ENCODE measurements at regions not wholly inside any gene's neighbourhood (a gene's known extent, or its start where the extent isn't known, plus 50 kb on each side); places are given as distances from the start of the nearest gene placed in this dataset.

DNA sequence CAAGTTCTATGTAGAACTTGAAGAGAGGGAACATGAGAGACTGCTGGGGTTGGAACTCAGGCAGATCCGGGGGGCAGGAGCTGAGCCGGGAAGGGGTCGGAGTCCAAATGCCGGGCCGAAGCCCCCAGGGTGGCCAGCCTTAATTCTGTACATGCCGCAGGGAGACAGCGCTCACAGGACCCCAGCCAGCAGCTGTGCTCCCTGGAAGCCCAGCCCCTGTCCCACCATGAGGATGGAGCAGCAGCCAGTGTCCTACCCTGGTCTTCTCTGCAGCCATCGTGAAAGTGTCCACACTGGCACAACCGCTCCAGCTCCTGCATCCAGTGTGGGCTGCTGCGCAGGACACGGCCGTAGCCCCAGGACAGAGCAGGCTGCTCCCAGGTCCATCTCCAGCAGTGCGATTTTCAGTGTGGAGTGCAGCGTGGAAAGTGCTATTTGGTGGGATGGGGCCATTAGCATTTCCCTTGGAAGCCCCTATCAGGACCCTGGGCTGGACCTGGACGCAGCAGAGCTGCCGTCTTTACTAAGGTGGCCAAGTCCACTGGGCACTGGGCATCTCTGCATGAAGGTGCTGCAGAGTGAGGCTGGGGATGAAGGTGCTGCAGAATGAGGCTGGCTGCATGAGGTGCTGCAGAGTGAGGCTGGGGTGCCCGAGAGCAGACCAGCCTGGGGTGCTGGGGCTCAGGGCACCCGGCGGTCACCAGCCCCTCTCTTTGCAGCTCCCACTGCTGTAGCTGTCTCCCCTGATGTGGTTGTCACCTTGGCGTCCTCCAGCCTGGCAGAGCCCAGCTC, 737.4 kb downstream of the BRD1 start:
- TF ChIP-seq, protein P1, sequence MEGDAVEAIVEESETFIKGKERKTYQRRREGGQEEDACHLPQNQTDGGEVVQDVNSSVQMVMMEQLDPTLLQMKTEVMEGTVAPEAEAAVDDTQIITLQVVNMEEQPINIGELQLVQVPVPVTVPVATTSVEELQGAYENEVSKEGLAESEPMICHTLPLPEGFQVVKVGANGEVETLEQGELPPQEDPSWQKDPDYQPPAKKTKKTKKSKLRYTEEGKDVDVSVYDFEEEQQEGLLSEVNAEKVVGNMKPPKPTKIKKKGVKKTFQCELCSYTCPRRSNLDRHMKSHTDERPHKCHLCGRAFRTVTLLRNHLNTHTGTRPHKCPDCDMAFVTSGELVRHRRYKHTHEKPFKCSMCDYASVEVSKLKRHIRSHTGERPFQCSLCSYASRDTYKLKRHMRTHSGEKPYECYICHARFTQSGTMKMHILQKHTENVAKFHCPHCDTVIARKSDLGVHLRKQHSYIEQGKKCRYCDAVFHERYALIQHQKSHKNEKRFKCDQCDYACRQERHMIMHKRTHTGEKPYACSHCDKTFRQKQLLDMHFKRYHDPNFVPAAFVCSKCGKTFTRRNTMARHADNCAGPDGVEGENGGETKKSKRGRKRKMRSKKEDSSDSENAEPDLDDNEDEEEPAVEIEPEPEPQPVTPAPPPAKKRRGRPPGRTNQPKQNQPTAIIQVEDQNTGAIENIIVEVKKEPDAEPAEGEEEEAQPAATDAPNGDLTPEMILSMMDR (conservative IDR thresholded peaks at IDR 0.05; ENCODE audit: low read depth, low read length): no peak
- no peak for TF ChIP-seq EZH2 (IDR thresholded peaks at IDR 0.05; ENCODE audit: low read length, unreplicated experiment)

Data from PC-3 (cell line).